Lower lobe of right lung (tissue), 2 donors: ENCODE measurements at regions not wholly inside any gene's neighbourhood (a gene's known extent, or its start where the extent isn't known, plus 50 kb on each side); places are given as distances from the start of the nearest gene placed in this dataset.

Source experiments
- ATAC-seq, 2 donors: fragments of 200-7000 bp; cut with Tn5 transposase; one replicate each; pipeline ENCODE4 v1.9.1; 2020 to 2022; ENCODE audit warnings: mild to moderate bottlenecking in 2 of 2, moderate library complexity in 2 of 2
- DNase-seq: peaks from one replicate; pipeline ENCODE4 v3.0.0-alpha.2; 2020
- H3K27ac ChIP-seq: fragments of 200-600 bp; one replicate; pipeline ENCODE4 v1.8.0; 2022
- H3K27me3 ChIP-seq: fragments of 200-600 bp; one replicate; pipeline ENCODE4 v1.8.0; 2022; ENCODE audit warnings: low read depth
- H3K36me3 ChIP-seq: fragments of 200-600 bp; one replicate; pipeline ENCODE4 v1.8.0; 2022; ENCODE audit warnings: mild to moderate bottlenecking
- H3K4me1 ChIP-seq: fragments of 200-600 bp; one replicate; pipeline ENCODE4 v1.8.0; 2022
- H3K4me3 ChIP-seq: fragments of 200-600 bp; one replicate; pipeline ENCODE4 v1.8.0; 2022; ENCODE audit warnings: mild to moderate bottlenecking
- H3K9me3 ChIP-seq: fragments of 200-600 bp; one replicate; pipeline ENCODE4 v1.8.0; 2022
- intact Hi-C: fragments of 100-400 bp; cut with DNase I; formaldehyde crosslinking; loops from one replicate; pipeline ENCODE4 v1.11.0; 2022
- TF ChIP-seq, protein P1 (sequence below): fragments of 200-600 bp; IDR thresholded peaks from one replicate; pipeline ENCODE4 v1.8.0; 2022; ENCODE audit warnings: antibody characterized with exemption, mild to moderate bottlenecking
- donor health status: DM: no; HTN: yes; CAD: no; lungs with severe emphysema.

DNA sequence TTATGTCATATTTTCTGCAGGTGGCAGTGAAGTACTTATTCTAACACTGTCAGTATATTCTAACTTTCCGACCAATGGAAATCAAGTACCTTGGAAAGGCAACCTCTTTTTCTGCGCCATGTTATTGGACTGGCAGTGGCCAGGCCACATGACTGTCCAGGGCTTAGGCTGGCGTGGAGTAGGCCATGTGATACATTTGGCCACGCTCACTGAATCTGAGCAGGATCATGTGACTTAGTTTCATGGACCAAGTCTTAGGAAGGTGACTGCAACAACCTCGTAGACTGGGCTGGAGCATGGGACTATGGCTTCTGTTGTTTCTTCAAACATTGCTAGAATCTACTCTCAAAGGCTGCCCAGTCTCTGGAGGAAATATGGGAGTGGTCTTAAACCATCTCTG, 60.4 kb upstream of the HAAO start:
- Histone ChIP-seq H3K27me3 (no peaks in the 10 kb centered on the region), H3K27ac (no peak overlapping the region), H3K36me3 (no peaks in the 10 kb centered on the region), H3K4me3 (no peak overlapping the region), H3K9me3 (no peaks in the 10 kb centered on the region), H3K4me1 (peaks cover 16% of the 10 kb centered on the region)
- ATAC-seq, result no peak
- intact Hi-C loops, result no loop called here
- TF ChIP-seq, protein P1, sequence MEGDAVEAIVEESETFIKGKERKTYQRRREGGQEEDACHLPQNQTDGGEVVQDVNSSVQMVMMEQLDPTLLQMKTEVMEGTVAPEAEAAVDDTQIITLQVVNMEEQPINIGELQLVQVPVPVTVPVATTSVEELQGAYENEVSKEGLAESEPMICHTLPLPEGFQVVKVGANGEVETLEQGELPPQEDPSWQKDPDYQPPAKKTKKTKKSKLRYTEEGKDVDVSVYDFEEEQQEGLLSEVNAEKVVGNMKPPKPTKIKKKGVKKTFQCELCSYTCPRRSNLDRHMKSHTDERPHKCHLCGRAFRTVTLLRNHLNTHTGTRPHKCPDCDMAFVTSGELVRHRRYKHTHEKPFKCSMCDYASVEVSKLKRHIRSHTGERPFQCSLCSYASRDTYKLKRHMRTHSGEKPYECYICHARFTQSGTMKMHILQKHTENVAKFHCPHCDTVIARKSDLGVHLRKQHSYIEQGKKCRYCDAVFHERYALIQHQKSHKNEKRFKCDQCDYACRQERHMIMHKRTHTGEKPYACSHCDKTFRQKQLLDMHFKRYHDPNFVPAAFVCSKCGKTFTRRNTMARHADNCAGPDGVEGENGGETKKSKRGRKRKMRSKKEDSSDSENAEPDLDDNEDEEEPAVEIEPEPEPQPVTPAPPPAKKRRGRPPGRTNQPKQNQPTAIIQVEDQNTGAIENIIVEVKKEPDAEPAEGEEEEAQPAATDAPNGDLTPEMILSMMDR, result no peak
- no peak for DNase-seq

- Histone ChIP-seq H3K36me3 (no peaks in the 10 kb centered on the region), H3K9me3 (no peaks in the 10 kb centered on the region), H3K27me3 (no peaks in the 10 kb centered on the region), H3K4me3 (no peak overlapping the region), H3K27ac (no peak overlapping the region), H3K4me1 (peaks cover 17% of the 10 kb centered on the region)
- no peak for DNase-seq
- intact Hi-C loops, result no loop called here
- ATAC-seq, result no peak
- TF ChIP-seq, protein P1, result no peak
Measured at GRCh38 chr2:42851740-42852250, 59.4 kb upstream of the HAAO start.

DNA sequence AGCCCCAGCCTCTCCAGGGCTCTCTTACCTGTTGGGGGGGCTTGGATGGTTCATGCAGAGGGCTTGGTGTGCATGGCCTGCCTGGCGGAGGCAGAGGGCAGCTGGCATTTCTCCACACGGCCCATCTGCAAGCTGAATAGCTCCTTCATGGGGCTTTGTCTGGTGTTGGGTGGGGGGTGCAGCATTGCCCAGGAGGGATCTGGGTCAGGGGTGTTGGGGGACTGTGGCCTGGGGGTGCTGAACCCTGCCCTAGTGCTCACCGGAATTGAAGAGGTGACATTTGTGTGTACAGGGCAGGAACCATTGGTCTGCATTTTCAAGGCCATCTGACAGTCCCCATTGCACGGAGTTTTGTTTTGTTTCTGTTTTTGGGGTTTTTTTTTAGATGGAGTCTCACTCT, 58.8 kb upstream of the HAAO start:
- Histone ChIP-seq H3K9me3 (no peaks in the 10 kb centered on the region), H3K4me1 (peaks cover 23% of the 10 kb centered on the region), H3K36me3 (no peaks in the 10 kb centered on the region), H3K27ac (no peak overlapping the region), H3K27me3 (no peaks in the 10 kb centered on the region), H3K4me3 (no peak overlapping the region)
- TF ChIP-seq, protein P1, result no peak
- DNase-seq (no peak), ATAC-seq (no peak)
- intact Hi-C loops, result no loop called here

GRCh38 chr2:42850016-42850805, 57.8 kb upstream of the HAAO start:
- Histone ChIP-seq H3K27ac (no peak overlapping the region), H3K9me3 (no peaks in the 10 kb centered on the region), H3K4me1 (peaks cover 33% of the 10 kb centered on the region), H3K27me3 (no peaks in the 10 kb centered on the region), H3K4me3 (no peak overlapping the region), H3K36me3 (no peaks in the 10 kb centered on the region)
- intact Hi-C loops, result no loop called here
- no peak for ATAC-seq
- TF ChIP-seq, protein P1, result no peak
- no peak for DNase-seq

GRCh38 chr2:42849311-42849710, 56.9 kb upstream of the HAAO start:
- H3K4me3 ChIP-seq, result no peak overlapping the region
- peaks cover 37% of the 10 kb centered on the region for H3K4me1 ChIP-seq
- DNase-seq (no peak), ATAC-seq (no peak)
- H3K36me3 ChIP-seq, result no peaks in the 10 kb centered on the region
- TF ChIP-seq, protein P1, result no peak
- no peaks in the 10 kb centered on the region for H3K27me3 ChIP-seq
- no peaks in the 10 kb centered on the region for H3K9me3 ChIP-seq
- intact Hi-C loops, result no loop called here
- no peak overlapping the region for H3K27ac ChIP-seq
